Esophagus muscularis mucosa (tissue), 2 donors: ENCODE measurements at regions not wholly inside any gene's neighbourhood (a gene's known extent, or its start where the extent isn't known, plus 50 kb on each side); places are given as distances from the start of the nearest gene placed in this dataset.

Source experiments
- EP300 ChIP-seq: sonication (generic); formaldehyde crosslinking; IDR thresholded peaks from one replicate; pipeline ENCODE4 v1.6.1; 2017; ENCODE audit warnings: antibody characterized with exemption
- POLR2A ChIP-seq: fragments of 450-650 bp; IDR thresholded peaks from one replicate; pipeline ENCODE4 v1.6.1; 2017; ENCODE audit warnings: antibody characterized with exemption, moderate library complexity, mild to moderate bottlenecking, low read depth

GRCh38 chr2:129318581-129319421 is 660.7 kb upstream of the RAB6C start:
- no peak for TF ChIP-seq POLR2A
- TF ChIP-seq EP300, result no peak
